ENCODE measurements at regions not wholly inside any gene's neighbourhood (a gene's known extent, or its start where the extent isn't known, plus 50 kb on each side); places are given as distances from the start of the nearest gene placed in this dataset.

DNA sequence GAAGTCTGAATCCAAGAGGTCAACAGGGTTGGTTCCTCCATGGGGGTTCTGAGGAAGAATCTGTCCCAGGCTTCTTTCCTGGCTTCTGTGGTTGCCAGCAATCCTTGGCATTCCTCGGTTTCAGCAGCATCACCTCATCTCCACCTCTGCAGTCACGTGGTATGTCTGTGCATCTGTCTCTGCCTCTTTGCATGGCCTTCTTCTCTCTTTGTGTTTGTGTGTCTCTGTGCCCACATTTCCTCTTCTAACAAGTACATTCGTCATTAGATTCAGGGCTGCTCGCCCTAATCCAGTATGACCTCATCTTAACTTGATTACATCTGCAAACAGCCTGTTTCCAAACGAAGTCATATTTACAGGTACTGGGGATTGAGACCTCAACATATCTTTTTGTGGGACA, 114.0 kb downstream of the BCOR start:
- TF ChIP-seq, protein P1, sequence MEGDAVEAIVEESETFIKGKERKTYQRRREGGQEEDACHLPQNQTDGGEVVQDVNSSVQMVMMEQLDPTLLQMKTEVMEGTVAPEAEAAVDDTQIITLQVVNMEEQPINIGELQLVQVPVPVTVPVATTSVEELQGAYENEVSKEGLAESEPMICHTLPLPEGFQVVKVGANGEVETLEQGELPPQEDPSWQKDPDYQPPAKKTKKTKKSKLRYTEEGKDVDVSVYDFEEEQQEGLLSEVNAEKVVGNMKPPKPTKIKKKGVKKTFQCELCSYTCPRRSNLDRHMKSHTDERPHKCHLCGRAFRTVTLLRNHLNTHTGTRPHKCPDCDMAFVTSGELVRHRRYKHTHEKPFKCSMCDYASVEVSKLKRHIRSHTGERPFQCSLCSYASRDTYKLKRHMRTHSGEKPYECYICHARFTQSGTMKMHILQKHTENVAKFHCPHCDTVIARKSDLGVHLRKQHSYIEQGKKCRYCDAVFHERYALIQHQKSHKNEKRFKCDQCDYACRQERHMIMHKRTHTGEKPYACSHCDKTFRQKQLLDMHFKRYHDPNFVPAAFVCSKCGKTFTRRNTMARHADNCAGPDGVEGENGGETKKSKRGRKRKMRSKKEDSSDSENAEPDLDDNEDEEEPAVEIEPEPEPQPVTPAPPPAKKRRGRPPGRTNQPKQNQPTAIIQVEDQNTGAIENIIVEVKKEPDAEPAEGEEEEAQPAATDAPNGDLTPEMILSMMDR (conservative IDR thresholded peaks at IDR 0.05; ENCODE audit: low read depth, low read length) = no peak
- no peak for TF ChIP-seq EZH2 (IDR thresholded peaks at IDR 0.05; ENCODE audit: low read length, unreplicated experiment)
